Loucy (cell line): ENCODE measurements at regions not wholly inside any gene's neighbourhood (a gene's known extent, or its start where the extent isn't known, plus 50 kb on each side); places are given as distances from the start of the nearest gene placed in this dataset.

Experiments
- EZH2phosphoT487 ChIP-seq: fragments of 200-600 bp; IDR thresholded peaks from 2 replicates; pipeline ENCODE4 v1.6.1; 2018; ENCODE audit warnings: antibody characterized with exemption, mild to moderate bottlenecking, moderate library complexity, borderline replicate concordance
- TF ChIP-seq, protein P1 (sequence below): fragments of 200-600 bp; sonication (generic); conservative IDR thresholded peaks from 2 replicates; pipeline ENCODE4 v1.5.1; 2014; ENCODE audit warnings: mild to moderate bottlenecking, antibody characterized with exemption, low read length

- TF ChIP-seq, protein P1, sequence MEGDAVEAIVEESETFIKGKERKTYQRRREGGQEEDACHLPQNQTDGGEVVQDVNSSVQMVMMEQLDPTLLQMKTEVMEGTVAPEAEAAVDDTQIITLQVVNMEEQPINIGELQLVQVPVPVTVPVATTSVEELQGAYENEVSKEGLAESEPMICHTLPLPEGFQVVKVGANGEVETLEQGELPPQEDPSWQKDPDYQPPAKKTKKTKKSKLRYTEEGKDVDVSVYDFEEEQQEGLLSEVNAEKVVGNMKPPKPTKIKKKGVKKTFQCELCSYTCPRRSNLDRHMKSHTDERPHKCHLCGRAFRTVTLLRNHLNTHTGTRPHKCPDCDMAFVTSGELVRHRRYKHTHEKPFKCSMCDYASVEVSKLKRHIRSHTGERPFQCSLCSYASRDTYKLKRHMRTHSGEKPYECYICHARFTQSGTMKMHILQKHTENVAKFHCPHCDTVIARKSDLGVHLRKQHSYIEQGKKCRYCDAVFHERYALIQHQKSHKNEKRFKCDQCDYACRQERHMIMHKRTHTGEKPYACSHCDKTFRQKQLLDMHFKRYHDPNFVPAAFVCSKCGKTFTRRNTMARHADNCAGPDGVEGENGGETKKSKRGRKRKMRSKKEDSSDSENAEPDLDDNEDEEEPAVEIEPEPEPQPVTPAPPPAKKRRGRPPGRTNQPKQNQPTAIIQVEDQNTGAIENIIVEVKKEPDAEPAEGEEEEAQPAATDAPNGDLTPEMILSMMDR: no peak
- no peak for TF ChIP-seq EZH2phosphoT487
These were observed 624.9 kb upstream of the HS3ST1 start for GRCh38 chr4:12053556-12053955.
